Stimulated activated CD4-positive, alpha-beta T cell treated with anti-CD3 and anti-CD28 coated beads, Interleukin-4, amount 100 ng/mL, for 4 hours (primary cell): ENCODE measurements at regions not wholly inside any gene's neighbourhood (a gene's known extent, or its start where the extent isn't known, plus 50 kb on each side); places are given as distances from the start of the nearest gene placed in this dataset.
"Not testable (repeated sequence)": the region's sequence is repeated elsewhere in the genome, so short reads cannot be mapped to it uniquely, and the experiment has no call there.

Experiments used
- DNase-seq, 2 experiments: peaks; one replicate each; pipeline ENCODE4 v3.0.0-alpha.2; 2020

DNA sequence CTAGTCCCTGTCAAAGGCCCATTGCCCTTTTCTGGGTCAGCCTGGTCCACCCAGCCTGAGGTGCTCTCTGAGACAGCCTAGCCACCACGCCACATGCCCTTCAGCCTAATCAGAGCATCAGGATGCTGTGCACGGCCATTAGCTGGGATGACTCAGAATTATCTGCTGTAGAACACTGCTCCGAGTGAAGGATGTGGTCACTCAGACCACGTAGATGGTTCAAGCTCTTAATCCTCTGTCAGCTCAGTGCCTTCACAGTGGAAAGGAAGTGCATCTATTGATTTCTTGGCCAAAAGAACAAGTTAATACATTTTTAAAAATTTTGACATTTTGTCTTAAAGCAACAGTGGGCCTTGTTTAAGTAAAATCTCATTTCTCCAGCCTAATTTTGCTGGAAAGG lies 557.6 kb downstream of the TUBA3C start:
- DNase-seq: not testable (repeated sequence)

DNA sequence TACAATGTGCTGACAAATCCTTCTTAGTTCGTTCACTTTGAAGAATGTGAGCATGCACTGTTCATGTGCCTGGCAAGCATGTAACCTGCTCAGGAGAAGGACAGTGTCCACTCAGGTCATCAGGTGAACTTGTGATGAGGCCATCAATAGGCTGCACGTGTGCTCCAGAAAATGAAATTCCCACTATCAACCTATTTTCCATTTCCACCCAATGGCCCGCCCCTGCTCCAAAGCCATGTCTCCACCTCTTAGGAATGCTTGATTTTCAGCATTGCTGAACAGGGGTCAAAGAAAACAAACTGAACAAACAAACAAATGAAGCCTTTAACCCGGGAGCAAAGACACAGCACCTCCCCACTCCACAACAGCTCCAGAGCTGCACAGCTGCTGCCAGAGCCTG lies 563.2 kb downstream of the TUBA3C start:
- DNase-seq: not testable (repeated sequence)

DNA sequence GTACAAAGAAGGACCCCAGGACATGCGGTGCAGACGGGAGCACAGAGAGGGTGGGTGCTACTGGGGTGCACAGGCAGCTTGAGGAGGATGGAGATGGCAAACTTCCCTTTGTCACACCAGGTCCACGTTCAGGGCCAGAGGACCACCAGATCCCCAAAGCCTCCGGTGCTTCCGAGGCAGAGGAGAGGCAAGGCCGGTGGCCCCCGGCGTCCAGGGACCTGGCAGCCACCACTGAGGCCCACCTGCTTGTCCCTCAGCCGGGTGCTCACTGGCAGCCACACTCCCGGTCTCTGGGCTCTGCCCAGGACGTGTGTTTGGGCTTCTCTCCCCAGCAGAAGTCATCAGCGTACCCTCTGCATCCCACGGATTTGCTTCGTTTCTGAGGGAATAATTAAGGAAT lies 571.1 kb downstream of the TUBA3C start:
- not testable (repeated sequence) for DNase-seq

DNA sequence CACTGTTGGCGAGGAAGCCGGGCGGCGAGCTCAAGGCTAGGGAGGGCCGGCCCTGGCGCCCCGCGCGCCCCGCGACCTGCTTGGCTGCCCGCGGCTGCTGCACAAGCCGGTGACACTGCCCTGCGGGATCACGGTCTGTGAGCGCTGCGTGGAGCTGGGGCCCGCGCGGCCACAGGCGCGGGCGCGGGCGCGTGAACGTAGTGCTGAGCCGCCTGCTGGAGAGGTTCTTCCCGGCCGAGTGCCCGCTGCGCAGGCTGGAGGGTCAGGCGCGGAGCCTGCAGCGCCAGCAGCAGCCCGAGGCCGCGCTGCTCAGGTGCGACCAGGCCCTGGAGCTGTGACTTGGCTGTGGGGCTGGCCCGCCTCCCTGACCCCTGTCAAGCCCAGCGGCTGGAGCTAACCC lies 572.3 kb downstream of the TUBA3C start:
- DNase-seq: not testable (repeated sequence)

DNA sequence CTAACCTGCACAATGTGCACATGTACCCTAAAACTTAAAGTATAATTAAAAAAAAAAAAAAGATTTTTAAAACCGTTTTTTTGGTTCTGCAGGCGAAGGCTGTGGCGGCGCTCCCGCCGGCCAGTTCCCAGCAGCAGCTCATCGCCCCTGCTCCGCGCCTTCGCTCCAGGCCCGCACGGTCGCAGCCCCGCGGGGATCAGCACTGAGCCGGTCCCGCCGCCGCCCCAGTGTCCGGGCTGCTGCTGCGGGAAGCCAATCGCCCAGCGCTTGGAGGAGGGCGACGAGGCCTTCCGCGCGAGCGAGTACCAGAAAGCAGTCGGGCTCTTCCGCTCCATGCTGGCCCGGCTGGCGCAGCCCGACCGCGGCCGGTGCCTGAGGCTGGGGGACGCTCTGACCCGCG lies 572.8 kb downstream of the TUBA3C start:
- DNase-seq: not testable (repeated sequence)

- DNase-seq: not testable (repeated sequence)
Observed at GRCh38 chr13:18600366-18600765, 581.3 kb downstream of the TUBA3C start.

- not testable (repeated sequence) for DNase-seq
Observed at GRCh38 chr13:18599791-18600211, 581.8 kb downstream of the TUBA3C start.

DNA sequence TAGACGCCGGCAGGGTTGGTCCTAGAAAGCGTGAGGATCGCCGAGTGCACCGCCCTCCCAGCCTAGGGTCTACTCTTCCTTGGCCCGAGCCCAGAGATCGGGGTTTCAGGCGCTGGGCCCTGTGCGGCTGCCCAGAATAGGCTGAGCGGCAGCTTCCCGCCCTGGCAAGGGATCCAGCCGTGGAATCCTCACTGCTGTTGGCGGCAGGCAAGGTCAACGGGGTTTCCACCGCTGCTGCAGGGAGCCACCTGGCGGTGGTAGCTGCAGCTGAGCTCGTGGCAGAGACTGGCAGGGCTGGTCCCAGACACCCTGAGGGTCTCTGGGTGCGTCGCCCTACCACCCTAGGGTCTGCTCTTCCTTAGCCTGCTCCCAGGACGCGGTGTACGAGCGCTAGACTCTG lies 583.1 kb downstream of the TUBA3C start:
- DNase-seq: not testable (repeated sequence)

DNA sequence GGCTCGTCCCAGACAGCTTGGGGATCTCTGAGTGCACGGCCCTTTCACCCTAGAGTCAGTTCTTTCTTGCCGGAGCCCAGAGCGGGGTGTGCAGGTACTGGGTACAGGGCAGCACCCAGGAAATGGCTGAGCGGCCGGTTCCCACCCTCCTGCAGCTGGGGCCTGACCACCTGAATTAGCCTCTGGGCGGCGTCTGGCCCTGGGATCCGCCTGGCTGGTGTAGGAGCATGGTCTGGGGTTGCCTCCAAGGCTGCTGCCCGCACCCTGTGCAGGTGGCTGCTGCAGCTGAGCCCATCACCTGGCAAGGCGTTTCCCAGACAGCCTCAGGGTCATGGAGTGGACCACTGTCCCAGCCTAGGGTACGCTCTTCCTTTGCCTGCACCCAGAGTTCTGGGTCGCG lies 583.7 kb downstream of the TUBA3C start:
- not testable (repeated sequence) for DNase-seq

- DNase-seq: not testable (repeated sequence)
Observed at GRCh38 chr13:18577103-18577502, 604.5 kb downstream of the TUBA3C start.

DNA sequence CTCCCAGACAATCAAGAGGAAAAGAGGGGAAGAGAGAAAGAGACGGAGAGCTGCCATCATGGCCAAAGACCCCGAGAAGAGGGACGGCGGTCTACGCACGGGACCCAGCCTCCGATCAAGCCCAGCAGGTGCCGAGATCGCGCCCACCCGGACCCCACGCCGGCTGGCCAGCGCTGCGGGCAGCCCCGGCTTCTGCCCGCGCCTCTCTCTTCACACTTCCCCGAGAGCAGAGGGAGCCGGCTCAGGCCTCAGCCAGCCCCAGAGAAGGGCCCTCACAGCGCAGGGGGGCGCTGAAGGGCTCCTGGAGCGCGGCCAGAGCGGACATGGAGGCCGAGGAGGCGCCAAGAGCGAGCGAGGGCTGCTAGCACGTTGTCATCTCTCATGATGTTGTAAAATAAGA lies 613.7 kb downstream of the TUBA3C start:
- DNase-seq: not testable (repeated sequence)
